Adrenal gland (tissue), 9 donors: ENCODE measurements at regions not wholly inside any gene's neighbourhood (a gene's known extent, or its start where the extent isn't known, plus 50 kb on each side); places are given as distances from the start of the nearest gene placed in this dataset.

Experiments used
- DNase-seq, 7 donors: peaks; one replicate each; pipeline ENCODE4 v3.0.0-alpha.2; 2019 to 2020
- H3K27ac ChIP-seq, 5 donors: fragments of 200-600 bp; sonication (generic) in 4 of 5; 1 replicate in 3 of 5; 2 replicates in 2 of 5; pipeline versions ENCODE4 v1.5.1 to v1.8.0; 2016 to 2020; ENCODE audit warnings: mild to moderate bottlenecking in 1 of 5
- H3K27me3 ChIP-seq: fragments of 200-600 bp; 2 replicates; pipeline ENCODE4 v1.8.0; 2021
- H3K36me3 ChIP-seq, 2 donors: fragments of 200-600 bp; replicated peaks in 1 of 2; 1 replicate in 1 of 2; 2 replicates in 1 of 2; pipeline versions ENCODE4 v1.5.1 to v1.8.0; 2018 to 2022
- H3K4me1 ChIP-seq, 2 donors: fragments of 200-600 bp; replicated peaks in 1 of 2; 1 replicate in 1 of 2; 2 replicates in 1 of 2; pipeline versions ENCODE4 v1.5.1 to v1.8.0; 2018 to 2021
- H3K4me3 ChIP-seq, 4 donors: fragments of 200-600 bp; sonication (generic) in 3 of 4; one replicate each; pipeline ENCODE4 v1.5.1; 2016 to 2018
- H3K9me3 ChIP-seq, 3 donors: fragments of 200-600 bp; sonication (generic) in 1 of 3; replicated peaks in 1 of 3; 1 replicate in 2 of 3; 2 replicates in 1 of 3; pipeline versions ENCODE4 v1.5.1 to v1.8.0; 2016 to 2021
- POLR2A ChIP-seq, 2 donors: fragments of 450-650 bp; IDR thresholded peaks; one replicate each; pipeline ENCODE4 v1.6.1; 2017; ENCODE audit warnings: antibody characterized with exemption in 2 of 2, mild to moderate bottlenecking in 2 of 2, moderate library complexity in 1 of 2
- WGBS, 4 donors: extraction: QIAGEN DNeasy Blood & Tissue Kit in 2 of 4; methylation state at CpG; one replicate each; pipeline versions ENCODE4 v1.1.5 to v1.1.7; 2013 to 2017; 5-methylcytosine and 5-hydroxymethylcytosine counted together
- intact Hi-C, 2 donors: fragments of 100-400 bp; cut with DNase I; formaldehyde crosslinking; loops; one replicate each; pipeline versions ENCODE4 v1.14.1 to v1.15.0; 2022 to 2023
- TF ChIP-seq, protein P1 (sequence below), 6 experiments: fragments of 450-650 bp in 4 of 6; fragments of 200-600 bp in 2 of 6; sonication (generic) in 1 of 6; IDR thresholded peaks; 1 replicate in 5 of 6; 2 replicates in 1 of 6; pipeline versions ENCODE4 v1.5.1 to v1.8.0; 2016 to 2021; ENCODE audit warnings: antibody characterized with exemption in 6 of 6, mild to moderate bottlenecking in 2 of 6, moderate library complexity in 1 of 6
- donor health status: healthy with polysubstance abuse.
- donor health status: Bipolar disorder and iron deficiency.
- donor health status: DM: yes; HTN: yes; CAD: no.
- donor health status: DM: no; HTN: no; CAD: no.
- donor health status: DM: no; HTN: no; CAD: no.

- H3K4me3 ChIP-seq, result no peak overlapping the region
- intact Hi-C loops, result no loop called here
- no peak for DNase-seq
- H3K27ac ChIP-seq, result no peak overlapping the region
- no peaks in the 10 kb centered on the region for H3K9me3 ChIP-seq
- H3K27me3 ChIP-seq, result no peaks in the 10 kb centered on the region
- TF ChIP-seq, protein P1, sequence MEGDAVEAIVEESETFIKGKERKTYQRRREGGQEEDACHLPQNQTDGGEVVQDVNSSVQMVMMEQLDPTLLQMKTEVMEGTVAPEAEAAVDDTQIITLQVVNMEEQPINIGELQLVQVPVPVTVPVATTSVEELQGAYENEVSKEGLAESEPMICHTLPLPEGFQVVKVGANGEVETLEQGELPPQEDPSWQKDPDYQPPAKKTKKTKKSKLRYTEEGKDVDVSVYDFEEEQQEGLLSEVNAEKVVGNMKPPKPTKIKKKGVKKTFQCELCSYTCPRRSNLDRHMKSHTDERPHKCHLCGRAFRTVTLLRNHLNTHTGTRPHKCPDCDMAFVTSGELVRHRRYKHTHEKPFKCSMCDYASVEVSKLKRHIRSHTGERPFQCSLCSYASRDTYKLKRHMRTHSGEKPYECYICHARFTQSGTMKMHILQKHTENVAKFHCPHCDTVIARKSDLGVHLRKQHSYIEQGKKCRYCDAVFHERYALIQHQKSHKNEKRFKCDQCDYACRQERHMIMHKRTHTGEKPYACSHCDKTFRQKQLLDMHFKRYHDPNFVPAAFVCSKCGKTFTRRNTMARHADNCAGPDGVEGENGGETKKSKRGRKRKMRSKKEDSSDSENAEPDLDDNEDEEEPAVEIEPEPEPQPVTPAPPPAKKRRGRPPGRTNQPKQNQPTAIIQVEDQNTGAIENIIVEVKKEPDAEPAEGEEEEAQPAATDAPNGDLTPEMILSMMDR (IDR thresholded peaks at IDR 0.05), result no peak
- TF ChIP-seq POLR2A (IDR thresholded peaks at IDR 0.05), result no peak
- H3K36me3 ChIP-seq, result no peaks in the 10 kb centered on the region
- no peaks in the 10 kb centered on the region for H3K4me1 ChIP-seq
Observed at GRCh38 chr14:41397926-41398325, 208.8 kb upstream of the LRFN5 start.

DNA sequence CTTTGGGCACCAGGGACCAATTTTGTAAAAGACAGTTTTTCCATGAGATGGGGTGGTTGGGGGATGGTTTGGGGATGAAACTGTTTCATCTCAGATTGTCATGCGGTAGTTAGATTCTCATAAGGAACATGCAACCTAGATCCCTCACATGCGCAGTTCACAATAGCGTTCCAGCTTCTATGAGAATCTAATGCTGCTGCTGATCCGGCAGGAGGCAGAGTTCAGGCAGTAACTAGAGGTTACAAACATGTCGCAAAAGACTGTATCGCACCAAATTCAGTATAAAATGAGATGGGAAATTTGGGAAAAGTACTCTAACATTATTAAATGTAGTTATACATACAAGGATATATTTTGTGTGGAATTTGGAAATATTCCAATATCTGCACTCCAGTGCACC is 213.2 kb upstream of the LRFN5 start:
- no peaks in the 10 kb centered on the region for H3K4me1 ChIP-seq
- no peaks in the 10 kb centered on the region for H3K27me3 ChIP-seq
- H3K9me3 ChIP-seq, result no peaks in the 10 kb centered on the region
- TF ChIP-seq, protein P1 (IDR thresholded peaks at IDR 0.05), result no peak
- no peak for TF ChIP-seq POLR2A (IDR thresholded peaks at IDR 0.05)
- no peaks in the 10 kb centered on the region for H3K36me3 ChIP-seq
- intact Hi-C loops, result no loop called here
- H3K4me3 ChIP-seq, result no peak overlapping the region
- H3K27ac ChIP-seq, result no peak overlapping the region
- peak in 1 of 7 donors; percentile 1 for DNase-seq
- 72 to 91% (median 87%) methylated on average over 6 of the region's 6 CpGs for WGBS, 4 donors

GRCh38 chr14:41392226-41392625 is 214.4 kb upstream of the LRFN5 start:
- intact Hi-C loops, result no loop called here
- 70 to 87% (median 81%) methylated on average over 6 of the region's 6 CpGs for WGBS, 4 donors
- no peaks in the 10 kb centered on the region for H3K9me3 ChIP-seq
- no peaks in the 10 kb centered on the region for H3K36me3 ChIP-seq
- H3K4me3 ChIP-seq, result no peak overlapping the region
- TF ChIP-seq POLR2A (IDR thresholded peaks at IDR 0.05), result no peak
- TF ChIP-seq, protein P1 (IDR thresholded peaks at IDR 0.05), result no peak
- no peak overlapping the region for H3K27ac ChIP-seq
- H3K27me3 ChIP-seq, result no peaks in the 10 kb centered on the region
- no peak for DNase-seq
- no peaks in the 10 kb centered on the region for H3K4me1 ChIP-seq

DNA sequence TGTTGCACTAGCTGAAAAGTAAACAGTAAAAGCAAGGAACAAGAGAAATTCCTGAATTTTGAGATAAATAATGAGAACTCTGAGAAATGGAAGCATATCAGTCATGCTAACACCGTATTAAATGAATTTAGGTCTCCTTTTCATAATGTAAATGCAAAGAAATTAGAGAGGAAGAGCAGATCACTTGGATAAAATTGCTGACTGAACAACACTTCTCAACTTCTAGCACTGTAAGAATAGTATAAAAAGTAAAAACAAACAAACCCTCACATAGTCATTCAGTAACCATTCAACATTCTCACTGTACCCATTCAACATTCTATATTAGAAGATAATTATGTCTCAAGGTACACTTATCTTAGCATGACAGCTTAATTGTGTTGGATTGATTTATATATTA is 217.3 kb upstream of the LRFN5 start:
- TF ChIP-seq POLR2A (IDR thresholded peaks at IDR 0.05), result no peak
- TF ChIP-seq, protein P1 (IDR thresholded peaks at IDR 0.05), result no peak
- Histone ChIP-seq H3K27ac (no peak overlapping the region), H3K4me1 (no peaks in the 10 kb centered on the region), H3K36me3 (no peaks in the 10 kb centered on the region), H3K9me3 (no peaks in the 10 kb centered on the region), H3K4me3 (no peak overlapping the region), H3K27me3 (no peaks in the 10 kb centered on the region)
- whole genome bisulfite sequencing, 4 donors, result 72 to 78% (median 75%) methylated on average over 1 of the region's 1 CpG
- intact Hi-C loops, result no loop called here
- DNase-seq, result no peak
